ENCODE measurements at regions not wholly inside any gene's neighbourhood (a gene's known extent, or its start where the extent isn't known, plus 50 kb on each side); places are given as distances from the start of the nearest gene placed in this dataset.

- Mint-ChIP-seq H3K4me3 (no peak overlapping the region), H3K27me3 (ENCODE audit: low read depth in 2 of 2) (no peaks in the 10 kb centered on the region), H3K36me3 (no peaks in the 10 kb centered on the region), H3K9me3 (no peaks in the 10 kb centered on the region), H3K27ac (no peak overlapping the region), H3K4me1 (no peaks in the 10 kb centered on the region)
- H3K9me3 ChIP-seq (ENCODE audit: control insufficient read depth, insufficient read depth, low read length), result no peaks in the 10 kb centered on the region
- intact Hi-C loops (cut with micrococcal nuclease), result no loop called here
- no peaks in the 10 kb centered on the region for H3K4me1 ChIP-seq (ENCODE audit: control insufficient read depth, insufficient read depth, low read length)
- WGBS (ENCODE audit: insufficient coverage), result 83% methylated on average over 14 of the region's 14 CpGs
- TF ChIP-seq CTCF (IDR thresholded peaks at IDR 0.05), result no peak
- H3K36me3 ChIP-seq (ENCODE audit: control insufficient read depth, insufficient read depth, low read length), result no peaks in the 10 kb centered on the region
- no peak overlapping the region for H3K27ac ChIP-seq (ENCODE audit: low read length)
- no peaks in the 10 kb centered on the region for H3K27me3 ChIP-seq (ENCODE audit: control insufficient read depth, insufficient read depth, low read length)
- no peak for DNase-seq
- no peak overlapping the region for H3K4me3 ChIP-seq (ENCODE audit: low read length)
- no peak for ATAC-seq
These were observed 67.1 kb upstream of the CLINT1 start for GRCh38 chr5:157925786-157926671.

- H3K27me3 ChIP-seq (ENCODE audit: control insufficient read depth, insufficient read depth, low read length), result no peaks in the 10 kb centered on the region
- DNase-seq, result no peak
- H3K4me1 ChIP-seq (ENCODE audit: control insufficient read depth, insufficient read depth, low read length), result no peaks in the 10 kb centered on the region
- no peak for TF ChIP-seq CTCF (IDR thresholded peaks at IDR 0.05)
- H3K27ac ChIP-seq (ENCODE audit: low read length), result no peak overlapping the region
- H3K36me3 ChIP-seq (ENCODE audit: control insufficient read depth, insufficient read depth, low read length), result no peaks in the 10 kb centered on the region
- Mint-ChIP-seq H3K27me3 (ENCODE audit: low read depth in 2 of 2) (peaks cover 2% of the 10 kb centered on the region in 2 donors), H3K27ac (no peak overlapping the region), H3K36me3 (no peaks in the 10 kb centered on the region), H3K9me3 (no peaks in the 10 kb centered on the region), H3K4me3 (no peak overlapping the region), H3K4me1 (no peaks in the 10 kb centered on the region)
- no peak for ATAC-seq
- intact Hi-C loops (cut with micrococcal nuclease), result no loop called here
- 93% methylated on average over 8 of the region's 8 CpGs for WGBS (ENCODE audit: insufficient coverage)
- no peak overlapping the region for H3K4me3 ChIP-seq (ENCODE audit: low read length)
- H3K9me3 ChIP-seq (ENCODE audit: control insufficient read depth, insufficient read depth, low read length), result no peaks in the 10 kb centered on the region
These were observed 66.2 kb upstream of the CLINT1 start for GRCh38 chr5:157924931-157925729.

GRCh38 chr5:157924490-157924889, 65.5 kb upstream of the CLINT1 start:
- DNase-seq (no peak), ATAC-seq (no peak)
- H3K27me3 ChIP-seq (ENCODE audit: control insufficient read depth, insufficient read depth, low read length), result no peaks in the 10 kb centered on the region
- peaks cover 6% of the 10 kb centered on the region in 2 donors for H3K4me1 Mint-ChIP-seq
- 91% methylated on average over 1 of the region's 2 CpGs for WGBS (ENCODE audit: insufficient coverage)
- H3K4me3 ChIP-seq (ENCODE audit: low read length), result no peak overlapping the region
- no peaks in the 10 kb centered on the region for H3K36me3 ChIP-seq (ENCODE audit: control insufficient read depth, insufficient read depth, low read length)
- H3K9me3 Mint-ChIP-seq, result no peaks in the 10 kb centered on the region
- peaks cover 3 to 8% of the 10 kb centered on the region in 2 donors for H3K27me3 Mint-ChIP-seq (ENCODE audit: low read depth in 2 of 2)
- H3K4me3 Mint-ChIP-seq, result no peak overlapping the region
- H3K9me3 ChIP-seq (ENCODE audit: control insufficient read depth, insufficient read depth, low read length), result no peaks in the 10 kb centered on the region
- no peaks in the 10 kb centered on the region for H3K36me3 Mint-ChIP-seq
- intact Hi-C loops (cut with micrococcal nuclease), result no loop called here
- no peaks in the 10 kb centered on the region for H3K4me1 ChIP-seq (ENCODE audit: control insufficient read depth, insufficient read depth, low read length)
- no peak for TF ChIP-seq CTCF (IDR thresholded peaks at IDR 0.05)
- H3K27ac ChIP-seq (ENCODE audit: low read length), result no peak overlapping the region
- no peak overlapping the region for H3K27ac Mint-ChIP-seq

Data from natural killer cell (primary cell).